Lower leg skin (tissue), 4 donors: ENCODE measurements at regions not wholly inside any gene's neighbourhood (a gene's known extent, or its start where the extent isn't known, plus 50 kb on each side); places are given as distances from the start of the nearest gene placed in this dataset.
"Not testable (repeated sequence)": the region's sequence is repeated elsewhere in the genome, so short reads cannot be mapped to it uniquely, and the experiment has no call there.

Source experiments
- DNase-seq, 2 donors: peaks; one replicate each; pipeline ENCODE4 v3.0.0-alpha.2; 2019; ENCODE audit warnings: low spot score in 2 of 2
- H3K4me3 ChIP-seq: fragments of 200-600 bp; sonication (generic); 2 replicates; pipeline ENCODE4 v1.5.1; 2017; ENCODE audit warnings: mild to moderate bottlenecking, low read depth; ENCODE audit not compliant: poor library complexity, severe bottlenecking
- CTCF ChIP-seq, 3 donors: fragments of 450-650 bp; IDR thresholded peaks; one replicate each; pipeline ENCODE4 v1.5.1; 2016; ENCODE audit warnings: antibody characterized with exemption in 3 of 3, mild to moderate bottlenecking in 3 of 3, moderate library complexity in 2 of 3
- POLR2A ChIP-seq, 2 donors: fragments of 450-650 bp; IDR thresholded peaks; one replicate each; pipeline ENCODE4 v1.6.1; 2016 to 2017; ENCODE audit warnings: antibody characterized with exemption in 2 of 2, mild to moderate bottlenecking in 1 of 2, moderate library complexity in 1 of 2
- WGBS, 2 donors: methylation state at CpG; one replicate each; pipeline ENCODE4 v1.1.5; 2018; 5-methylcytosine and 5-hydroxymethylcytosine counted together
- intact Hi-C: fragments of 100-400 bp; cut with DNase I; formaldehyde crosslinking; loops from one replicate; pipeline ENCODE4 v1.15.0; 2023; ENCODE audit warnings: low total_unique reads

GRCh38 chr22:48486134-48486532 lies 1341.5 kb downstream of the BRD1 start:
- H3K4me3 ChIP-seq: no peak overlapping the region
- WGBS, 2 donors: 71 to 83% methylated on average over 11 of the region's 11 CpGs
- intact Hi-C loops: no loop called here
- TF ChIP-seq CTCF (IDR thresholded peaks at IDR 0.05): no peak
- no peak for TF ChIP-seq POLR2A (IDR thresholded peaks at IDR 0.05)
- DNase-seq: peak in 1 of 2 donors; percentile 72

GRCh38 chr22:48485149-48486133 lies 1342.2 kb downstream of the BRD1 start:
- intact Hi-C loops: no loop called here
- WGBS, 2 donors: 67 to 72% methylated on average over 22 of the region's 22 CpGs
- H3K4me3 ChIP-seq: no peak overlapping the region
- TF ChIP-seq POLR2A (IDR thresholded peaks at IDR 0.05) (no peak), CTCF (IDR thresholded peaks at IDR 0.05) (no peak)
- peak in 1 of 2 donors; percentile 74 for DNase-seq

GRCh38 chr22:48483764-48484528 lies 1343.7 kb downstream of the BRD1 start:
- no peak overlapping the region for H3K4me3 ChIP-seq
- DNase-seq: peak in 1 of 2 donors; percentile 72
- no peak for TF ChIP-seq POLR2A (IDR thresholded peaks at IDR 0.05)
- no peak for TF ChIP-seq CTCF (IDR thresholded peaks at IDR 0.05)
- 61 to 62% methylated on average over 12 of the region's 12 CpGs for WGBS, 2 donors
- intact Hi-C loops: no loop called here

- WGBS, 2 donors: 73 to 74% methylated on average over 2 of the region's 2 CpGs
- H3K4me3 ChIP-seq: no peak overlapping the region
- intact Hi-C loops: no loop called here
- no peak for DNase-seq
- TF ChIP-seq POLR2A (IDR thresholded peaks at IDR 0.05) (no peak), CTCF (IDR thresholded peaks at IDR 0.05) (no peak)
Measured at GRCh38 chr22:48482771-48483170, 1344.9 kb downstream of the BRD1 start.

GRCh38 chr22:48482198-48482597 lies 1345.5 kb downstream of the BRD1 start:
- H3K4me3 ChIP-seq, intact Hi-C loops, DNase-seq: not testable (repeated sequence)
- 96% methylated on average over 11 of the region's 11 CpGs for WGBS, 2 donors

GRCh38 chr22:48481748-48482147 lies 1345.9 kb downstream of the BRD1 start:
- no peak for DNase-seq
- H3K4me3 ChIP-seq: no peak overlapping the region
- no peak for TF ChIP-seq POLR2A (IDR thresholded peaks at IDR 0.05)
- no peak for TF ChIP-seq CTCF (IDR thresholded peaks at IDR 0.05)
- WGBS, 2 donors: 92 to 100% methylated on average over 2 of the region's 2 CpGs
- intact Hi-C loops: no loop called here
